WI38 (cell line): ENCODE measurements at regions not wholly inside any gene's neighbourhood (a gene's known extent, or its start where the extent isn't known, plus 50 kb on each side); places are given as distances from the start of the nearest gene placed in this dataset.

Experiments used
- H3K4me3 ChIP-seq: 2 replicates; pipeline ENCODE4 v1.5.1; 2011; ENCODE audit warnings: low read depth, mild to moderate bottlenecking, control low read depth, low read length
- TF ChIP-seq, protein P1 (sequence below): IDR thresholded peaks from 2 replicates; pipeline ENCODE4 v1.5.1; 2012; ENCODE audit warnings: low read depth, mild to moderate bottlenecking, control low read depth, low read length

DNA sequence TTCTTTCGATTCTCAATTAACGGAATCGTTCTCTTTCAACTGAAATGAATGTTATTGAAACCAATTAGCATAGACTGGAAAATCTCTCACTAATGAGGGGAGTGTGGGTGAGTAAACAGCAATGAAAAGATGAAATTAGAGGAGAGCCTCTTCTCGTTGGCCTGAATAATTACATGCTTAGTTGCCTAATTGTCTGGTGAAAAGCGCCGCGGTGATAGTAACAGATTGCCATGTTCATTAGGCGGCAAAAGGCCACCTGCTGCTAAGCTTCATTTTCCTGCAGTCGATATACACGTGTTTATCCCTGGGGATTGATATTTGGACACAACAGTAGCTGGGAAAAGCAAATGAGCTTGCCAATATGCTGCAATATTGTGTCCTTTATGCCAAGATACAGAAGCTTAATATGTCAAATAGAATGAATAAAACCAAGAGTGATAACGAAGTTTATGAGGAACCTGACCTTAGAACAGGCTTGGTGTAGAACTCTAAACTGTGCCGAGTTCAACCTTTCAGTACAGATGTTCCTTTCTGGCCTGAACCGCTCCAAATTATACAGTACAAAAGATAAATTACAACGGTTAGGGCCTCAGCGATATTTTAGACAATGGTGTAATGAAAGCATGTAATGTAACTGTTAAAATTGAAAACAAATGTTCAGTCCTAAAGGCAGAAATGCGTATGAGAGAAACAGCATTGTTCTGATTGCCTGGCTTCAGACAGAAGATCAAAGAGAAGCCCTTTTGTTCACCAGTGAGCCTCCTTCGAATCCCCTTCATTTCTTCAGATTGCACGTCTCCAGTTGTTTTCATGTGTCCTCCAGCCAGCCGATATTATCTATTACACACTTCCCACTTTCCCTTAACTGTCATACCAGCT is 185.2 kb downstream of the SHOX2 start:
- H3K4me3 ChIP-seq, result no peak overlapping the region
- TF ChIP-seq, protein P1, sequence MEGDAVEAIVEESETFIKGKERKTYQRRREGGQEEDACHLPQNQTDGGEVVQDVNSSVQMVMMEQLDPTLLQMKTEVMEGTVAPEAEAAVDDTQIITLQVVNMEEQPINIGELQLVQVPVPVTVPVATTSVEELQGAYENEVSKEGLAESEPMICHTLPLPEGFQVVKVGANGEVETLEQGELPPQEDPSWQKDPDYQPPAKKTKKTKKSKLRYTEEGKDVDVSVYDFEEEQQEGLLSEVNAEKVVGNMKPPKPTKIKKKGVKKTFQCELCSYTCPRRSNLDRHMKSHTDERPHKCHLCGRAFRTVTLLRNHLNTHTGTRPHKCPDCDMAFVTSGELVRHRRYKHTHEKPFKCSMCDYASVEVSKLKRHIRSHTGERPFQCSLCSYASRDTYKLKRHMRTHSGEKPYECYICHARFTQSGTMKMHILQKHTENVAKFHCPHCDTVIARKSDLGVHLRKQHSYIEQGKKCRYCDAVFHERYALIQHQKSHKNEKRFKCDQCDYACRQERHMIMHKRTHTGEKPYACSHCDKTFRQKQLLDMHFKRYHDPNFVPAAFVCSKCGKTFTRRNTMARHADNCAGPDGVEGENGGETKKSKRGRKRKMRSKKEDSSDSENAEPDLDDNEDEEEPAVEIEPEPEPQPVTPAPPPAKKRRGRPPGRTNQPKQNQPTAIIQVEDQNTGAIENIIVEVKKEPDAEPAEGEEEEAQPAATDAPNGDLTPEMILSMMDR, result no peak

- no peak overlapping the region for H3K4me3 ChIP-seq
- TF ChIP-seq, protein P1, result no peak
These were observed 186.8 kb downstream of the SHOX2 start for GRCh38 chr3:157919319-157919887.

DNA sequence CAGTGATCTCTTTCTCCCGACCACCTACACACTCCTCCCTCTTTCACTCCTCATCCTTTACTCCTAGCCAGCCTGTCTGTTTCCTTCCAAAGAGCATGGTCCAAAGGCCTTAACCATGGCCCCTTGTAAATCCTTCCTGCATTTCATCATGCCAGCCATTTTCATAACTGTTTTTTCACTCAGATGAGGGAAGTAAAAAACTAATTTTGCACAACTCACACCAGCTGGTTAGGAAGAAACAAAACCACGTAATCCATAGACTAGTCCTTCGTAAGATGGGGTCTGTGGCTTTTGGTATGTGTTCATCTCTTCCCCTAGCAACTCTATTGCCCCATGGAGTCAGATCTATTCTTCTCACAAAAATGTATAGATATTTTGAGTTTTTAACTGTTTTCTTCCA is 187.8 kb downstream of the SHOX2 start:
- TF ChIP-seq, protein P1, result no peak
- no peak overlapping the region for H3K4me3 ChIP-seq

DNA sequence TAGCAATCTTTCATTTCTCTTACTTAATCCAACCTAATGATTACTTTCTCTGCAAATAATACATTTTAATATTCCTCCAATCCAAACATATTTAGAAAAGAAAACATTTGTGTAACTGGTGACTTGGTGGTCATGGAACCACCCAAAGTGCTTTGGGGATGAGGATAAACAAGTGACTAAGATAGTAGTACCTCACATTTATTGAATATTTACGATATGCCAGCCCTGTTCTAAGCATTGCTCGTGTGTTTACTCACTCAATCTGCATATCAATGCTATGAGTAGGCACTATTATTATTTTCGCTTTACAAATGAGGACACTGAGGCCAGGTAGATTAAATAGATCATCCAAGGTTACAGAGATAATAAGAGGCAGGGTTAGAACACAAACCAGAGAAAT is 189.5 kb downstream of the SHOX2 start:
- TF ChIP-seq, protein P1, result no peak
- H3K4me3 ChIP-seq, result no peak overlapping the region

- H3K4me3 ChIP-seq, result no peak overlapping the region
- TF ChIP-seq, protein P1, result no peak
These were observed 191.3 kb downstream of the SHOX2 start for GRCh38 chr3:157914882-157915281.

DNA sequence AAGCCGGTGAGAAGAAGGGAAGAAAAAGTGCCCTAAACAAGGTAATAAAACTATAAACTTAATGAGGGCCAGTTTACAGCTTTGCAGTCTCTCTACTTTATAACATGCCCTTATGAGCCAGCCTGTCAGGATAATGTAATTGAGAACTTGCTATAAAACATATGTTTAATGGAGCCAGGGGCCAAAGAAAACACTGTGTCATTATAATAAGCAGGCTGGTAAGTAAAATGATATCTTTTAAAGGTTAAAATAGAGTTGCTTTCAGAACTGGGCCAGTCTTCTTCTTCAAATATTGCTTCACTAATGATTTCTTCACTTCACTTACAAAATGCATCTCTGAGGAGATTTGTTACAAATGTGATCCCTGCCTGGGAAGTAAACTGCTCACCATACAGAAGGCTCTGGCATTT is 192.5 kb downstream of the SHOX2 start:
- H3K4me3 ChIP-seq, result no peak overlapping the region
- TF ChIP-seq, protein P1, result no peak
